ENCODE measurements at regions not wholly inside any gene's neighbourhood (a gene's known extent, or its start where the extent isn't known, plus 50 kb on each side); places are given as distances from the start of the nearest gene placed in this dataset.

DNA sequence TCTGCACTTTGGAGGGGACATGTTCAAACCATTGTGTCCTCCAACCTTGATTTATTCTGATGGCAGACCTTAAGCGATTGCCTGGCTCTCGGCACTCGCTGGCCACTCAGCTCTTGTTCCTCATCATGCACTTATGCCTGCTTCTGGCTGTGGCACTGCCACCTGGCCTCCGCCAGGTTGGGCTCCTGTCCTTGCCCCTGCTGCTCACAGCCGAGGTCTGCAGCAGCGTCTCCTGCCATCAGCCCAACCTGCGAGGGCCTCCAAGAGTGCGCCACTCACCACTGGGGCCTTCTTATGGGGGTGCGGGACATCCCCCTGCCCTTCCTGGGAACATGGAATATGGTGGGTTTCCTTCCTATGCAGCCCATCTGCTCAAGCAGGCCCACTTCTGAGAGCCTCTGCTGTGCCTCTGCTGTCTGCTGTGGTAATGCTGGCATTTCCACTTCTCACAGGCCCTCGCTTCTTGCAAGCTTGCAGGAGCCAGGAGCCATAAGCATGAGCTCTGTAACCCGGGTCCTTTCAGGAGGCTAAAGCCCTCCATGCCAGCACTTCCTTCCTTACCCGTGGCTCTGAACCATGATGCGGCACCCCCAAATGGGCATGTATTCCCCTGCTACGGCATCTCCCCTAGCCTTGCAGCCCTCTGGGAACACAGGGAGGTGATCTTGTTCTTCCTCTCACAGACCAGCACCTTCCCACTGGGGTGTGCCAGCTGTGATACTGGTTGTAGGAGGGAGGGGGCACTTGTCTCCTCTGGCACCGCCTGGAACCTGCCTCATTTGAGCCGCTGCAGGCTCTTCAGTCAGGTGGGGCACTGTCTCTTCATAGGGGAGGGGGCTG is 58.6 kb upstream of the HS6ST1 start:
- no peak overlapping the region for H3K27ac Mint-ChIP-seq
- H3K9me3 Mint-ChIP-seq: no peaks in the 10 kb centered on the region
- H3K27me3 Mint-ChIP-seq: peaks cover 2% of the 10 kb centered on the region
- H3K4me1 Mint-ChIP-seq (ENCODE audit: low read depth): peaks cover 8% of the 10 kb centered on the region
- no peaks in the 10 kb centered on the region for H3K36me3 Mint-ChIP-seq (ENCODE audit: low read depth)
- H3K4me3 Mint-ChIP-seq: no peak overlapping the region
- no peak for DNase-seq

DNA sequence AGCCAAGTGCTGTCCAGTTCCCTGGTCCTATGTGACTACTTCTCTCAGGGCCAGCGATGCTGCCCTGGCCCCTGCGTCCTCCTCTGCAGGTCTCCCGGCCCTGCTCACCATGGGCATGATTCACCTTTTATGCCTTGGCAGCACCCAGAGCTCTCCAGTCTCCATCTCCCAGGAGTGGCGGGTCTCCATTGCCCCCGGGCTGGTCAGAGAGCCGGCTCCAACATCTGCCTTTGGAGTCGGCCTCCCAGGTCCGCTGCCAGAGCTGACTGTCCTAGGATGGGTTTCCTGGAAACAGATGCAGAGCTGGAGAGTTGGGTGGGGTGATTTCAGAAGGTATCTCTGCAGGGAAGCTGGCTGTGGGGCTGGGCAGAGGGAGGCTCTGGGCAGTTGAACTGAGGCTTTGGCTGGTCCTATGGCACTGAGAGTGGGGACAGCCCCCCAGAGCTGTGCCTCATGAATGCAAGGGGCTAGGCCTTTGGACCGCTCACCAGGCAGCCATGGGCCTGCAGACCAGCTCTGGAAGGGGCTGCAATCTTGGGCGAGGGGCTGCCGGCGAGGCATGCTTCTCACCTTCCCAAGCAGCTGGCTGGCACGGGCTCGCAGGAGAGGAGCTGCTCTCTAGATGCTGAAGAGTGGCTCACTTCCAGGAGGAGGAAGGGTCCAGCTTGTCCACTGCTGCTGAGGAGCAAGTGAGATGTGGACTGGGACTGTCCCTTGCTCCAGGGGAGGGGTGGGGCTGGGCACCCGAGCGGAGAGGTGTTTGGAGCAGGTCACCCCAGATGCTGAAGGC is 59.8 kb upstream of the HS6ST1 start:
- no peaks in the 10 kb centered on the region for H3K36me3 Mint-ChIP-seq (ENCODE audit: low read depth)
- peaks cover under 1% of the 10 kb centered on the region for H3K4me1 Mint-ChIP-seq (ENCODE audit: low read depth)
- no peak overlapping the region for H3K4me3 Mint-ChIP-seq
- no peaks in the 10 kb centered on the region for H3K9me3 Mint-ChIP-seq
- H3K27me3 Mint-ChIP-seq: peaks cover 3% of the 10 kb centered on the region
- H3K27ac Mint-ChIP-seq: no peak overlapping the region
- DNase-seq: no peak

DNA sequence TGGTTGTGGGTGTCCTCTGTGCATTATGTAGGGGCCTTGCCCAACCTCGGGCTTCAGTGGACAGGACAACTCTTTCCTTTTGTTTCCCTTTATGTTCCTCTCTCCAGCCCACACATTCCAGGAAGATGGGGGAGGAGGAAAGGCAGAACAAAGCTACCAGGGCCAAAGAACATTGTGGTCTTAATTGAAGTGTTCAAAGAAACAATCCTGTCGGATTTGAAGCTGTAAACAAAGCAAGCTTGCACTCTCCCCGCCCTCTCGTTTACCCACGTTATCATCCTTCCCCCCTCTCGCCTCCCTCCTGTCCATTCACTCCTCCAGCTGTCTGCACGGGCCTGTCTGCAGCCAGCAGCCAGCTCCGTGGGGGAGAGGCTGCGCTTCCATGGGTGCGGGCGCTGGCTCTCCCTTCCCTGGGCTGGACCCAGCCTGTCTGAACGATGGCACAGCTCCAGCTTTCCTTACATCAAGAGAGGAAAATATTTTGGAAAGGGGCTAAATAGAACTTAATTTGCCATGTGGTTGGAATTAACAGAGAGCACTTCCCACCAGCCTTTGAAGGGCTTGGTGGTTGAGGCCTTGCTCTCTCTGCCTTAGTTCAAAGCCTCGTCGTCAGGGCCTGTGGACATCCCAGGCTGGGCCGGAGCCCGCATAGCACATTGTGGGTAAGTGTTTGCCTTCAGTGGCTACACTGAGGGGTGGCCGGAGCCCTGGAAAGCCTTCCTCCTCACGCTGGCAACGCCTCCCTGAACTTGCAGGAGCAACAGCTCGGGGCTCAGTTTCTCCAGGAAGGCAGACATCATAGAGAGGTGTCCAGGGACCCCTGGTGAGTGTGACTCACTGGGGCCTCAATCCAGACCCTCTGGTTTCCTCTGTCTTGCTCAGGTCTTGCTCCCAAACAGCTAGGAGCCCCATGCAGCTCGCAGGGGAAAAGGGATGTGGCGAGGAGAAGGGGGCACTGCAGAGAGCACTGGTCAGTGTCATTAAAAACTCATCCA is 60.6 kb upstream of the HS6ST1 start:
- no peaks in the 10 kb centered on the region for H3K4me1 Mint-ChIP-seq (ENCODE audit: low read depth)
- H3K9me3 Mint-ChIP-seq: no peaks in the 10 kb centered on the region
- no peak overlapping the region for H3K27ac Mint-ChIP-seq
- peaks cover 3% of the 10 kb centered on the region for H3K27me3 Mint-ChIP-seq
- no peak overlapping the region for H3K4me3 Mint-ChIP-seq
- no peaks in the 10 kb centered on the region for H3K36me3 Mint-ChIP-seq (ENCODE audit: low read depth)
- DNase-seq: no peak

DNA sequence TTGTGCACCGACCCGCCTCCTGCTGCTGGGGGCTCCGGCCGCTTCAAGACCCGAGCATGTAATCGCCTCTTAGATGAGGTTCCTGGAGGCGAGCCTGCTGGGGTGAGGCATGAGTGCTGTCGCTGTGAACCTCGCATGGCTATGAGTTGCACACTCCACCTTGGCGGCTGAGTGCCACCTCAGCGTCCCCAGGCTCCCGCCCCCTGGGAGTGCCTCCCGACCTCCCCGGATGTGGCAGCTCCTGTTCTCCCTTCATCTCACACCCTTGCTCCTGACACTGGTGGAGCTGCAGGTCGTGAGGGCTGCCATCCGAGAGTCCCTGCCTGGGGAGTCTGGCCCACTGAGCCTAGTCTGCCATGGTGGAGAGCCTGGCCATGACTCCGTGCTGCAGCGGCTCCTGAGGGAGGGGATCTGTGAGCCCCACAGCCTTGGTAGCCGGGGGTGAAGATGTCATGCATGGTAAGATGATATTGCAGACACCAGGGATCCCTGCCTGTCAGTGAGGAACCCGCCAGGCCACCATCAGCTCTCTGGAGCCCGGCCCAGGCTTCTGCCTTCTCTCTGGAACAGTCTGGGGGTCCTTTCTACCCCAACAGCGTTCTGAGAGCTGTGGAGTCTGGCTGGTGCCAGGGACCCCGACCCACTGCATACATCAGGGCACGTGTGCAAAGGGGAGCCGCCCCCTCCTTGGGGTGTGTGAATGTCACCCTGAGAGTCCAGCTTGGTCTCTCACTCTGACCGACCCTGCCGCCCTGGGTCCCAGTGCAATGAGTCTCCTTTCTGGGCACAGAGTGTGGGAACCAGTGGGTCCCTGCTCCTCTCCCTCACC is 61.6 kb upstream of the HS6ST1 start:
- Mint-ChIP-seq H3K4me3 (no peak overlapping the region), H3K9me3 (no peaks in the 10 kb centered on the region), H3K4me1 (ENCODE audit: low read depth) (no peaks in the 10 kb centered on the region), H3K27me3 (peaks cover 3% of the 10 kb centered on the region), H3K36me3 (ENCODE audit: low read depth) (no peaks in the 10 kb centered on the region), H3K27ac (no peak overlapping the region)
- DNase-seq: no peak

DNA sequence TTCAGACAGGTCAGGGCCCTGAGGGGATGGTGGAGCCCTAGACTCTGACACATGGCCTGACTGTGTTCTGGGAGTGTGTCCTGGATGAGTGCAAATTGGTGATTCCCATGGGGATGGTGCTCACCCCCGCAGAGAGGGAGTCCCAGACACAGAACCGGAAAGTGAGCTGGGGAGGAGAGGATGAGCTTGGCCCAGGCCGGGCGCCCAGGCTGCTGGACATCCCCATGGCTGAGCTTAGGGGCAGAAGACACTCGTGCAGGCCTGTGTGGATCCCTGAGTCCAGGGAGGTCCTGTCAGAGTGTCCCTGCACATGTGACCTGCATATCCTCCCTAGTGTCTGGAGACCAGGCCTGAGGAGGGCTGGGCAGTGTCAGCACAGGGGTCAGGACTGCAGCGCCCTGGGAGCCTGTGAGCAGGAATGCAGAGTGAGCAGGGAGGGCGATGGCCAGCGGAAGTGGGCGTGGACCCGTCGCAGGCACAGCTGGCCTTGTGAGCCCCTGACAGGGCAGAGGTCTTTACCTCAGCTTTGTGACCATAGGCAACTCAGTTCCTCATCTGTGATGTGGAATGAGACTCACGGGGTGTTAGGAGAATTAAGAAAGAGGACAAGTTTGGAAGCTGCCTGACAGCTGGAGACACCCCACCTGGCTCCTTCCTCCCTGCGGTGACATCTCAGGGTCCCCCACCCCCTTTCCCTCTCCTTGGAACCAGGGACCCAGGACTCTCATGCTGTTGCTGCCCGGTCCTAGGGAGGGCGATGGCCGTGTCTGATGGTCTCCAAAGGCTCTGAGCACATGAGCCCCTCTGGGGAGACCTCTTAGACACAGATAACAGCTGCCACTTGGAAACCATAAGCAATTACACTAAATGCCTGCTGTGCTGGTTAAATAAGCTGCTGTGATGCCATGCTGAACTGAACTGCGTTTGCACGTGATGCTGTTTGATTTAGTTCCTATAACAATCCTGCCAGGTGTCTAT is 62.6 kb upstream of the HS6ST1 start:
- H3K27ac Mint-ChIP-seq: no peak overlapping the region
- no peaks in the 10 kb centered on the region for H3K9me3 Mint-ChIP-seq
- no peak overlapping the region for H3K4me3 Mint-ChIP-seq
- no peak for DNase-seq
- peaks cover 3% of the 10 kb centered on the region for H3K27me3 Mint-ChIP-seq
- H3K36me3 Mint-ChIP-seq (ENCODE audit: low read depth): no peaks in the 10 kb centered on the region
- H3K4me1 Mint-ChIP-seq (ENCODE audit: low read depth): no peaks in the 10 kb centered on the region

DNA sequence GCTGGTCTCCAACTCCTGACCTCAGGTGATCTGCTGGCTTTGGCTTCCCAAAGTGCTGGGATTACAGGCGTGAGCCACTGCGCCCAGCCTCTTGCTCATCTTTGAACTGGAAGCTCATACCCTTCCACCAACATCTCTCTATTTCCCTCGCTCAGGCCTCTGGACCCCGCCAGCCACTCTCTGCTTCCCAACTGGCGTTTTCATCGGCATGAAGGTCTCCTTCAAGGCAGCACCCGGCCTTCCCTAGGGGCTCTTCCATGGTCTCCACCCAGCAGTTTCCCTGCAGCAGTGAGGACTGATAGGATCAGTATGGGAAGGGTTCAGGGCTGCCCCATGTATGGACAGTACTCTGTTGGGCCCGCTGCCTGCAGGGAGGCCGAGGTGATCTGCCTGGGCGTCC is 65.8 kb upstream of the HS6ST1 start:
- no peak for DNase-seq
- Mint-ChIP-seq H3K36me3 (ENCODE audit: low read depth) (no peaks in the 10 kb centered on the region), H3K4me3 (no peak overlapping the region), H3K27me3 (peaks cover 3% of the 10 kb centered on the region), H3K9me3 (no peaks in the 10 kb centered on the region), H3K4me1 (ENCODE audit: low read depth) (no peaks in the 10 kb centered on the region), H3K27ac (no peak overlapping the region)

DNA sequence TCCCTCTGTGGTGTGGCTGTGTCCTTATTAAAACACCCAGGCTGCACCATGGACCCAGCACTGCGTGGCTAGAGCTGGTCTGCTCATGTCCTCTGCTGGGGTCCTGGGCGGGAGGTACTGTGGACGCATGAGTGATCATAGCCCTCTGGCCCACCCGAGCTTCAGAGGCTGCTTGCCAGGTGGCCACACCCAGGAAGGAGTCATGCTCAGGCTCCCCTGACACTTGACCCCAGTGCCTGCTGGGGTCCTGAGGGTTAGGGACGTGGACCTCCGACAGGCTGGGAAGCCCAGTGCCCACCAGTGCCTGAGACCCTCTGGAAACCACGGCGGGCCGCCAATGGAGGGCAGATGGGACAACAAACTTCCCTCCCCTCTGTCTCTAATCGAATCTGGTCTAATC is 66.3 kb upstream of the HS6ST1 start:
- no peak overlapping the region for H3K4me3 Mint-ChIP-seq
- no peaks in the 10 kb centered on the region for H3K4me1 Mint-ChIP-seq (ENCODE audit: low read depth)
- H3K36me3 Mint-ChIP-seq (ENCODE audit: low read depth): no peaks in the 10 kb centered on the region
- DNase-seq: no peak
- H3K27me3 Mint-ChIP-seq: peaks cover 3% of the 10 kb centered on the region
- H3K27ac Mint-ChIP-seq: no peak overlapping the region
- no peaks in the 10 kb centered on the region for H3K9me3 Mint-ChIP-seq

DNA sequence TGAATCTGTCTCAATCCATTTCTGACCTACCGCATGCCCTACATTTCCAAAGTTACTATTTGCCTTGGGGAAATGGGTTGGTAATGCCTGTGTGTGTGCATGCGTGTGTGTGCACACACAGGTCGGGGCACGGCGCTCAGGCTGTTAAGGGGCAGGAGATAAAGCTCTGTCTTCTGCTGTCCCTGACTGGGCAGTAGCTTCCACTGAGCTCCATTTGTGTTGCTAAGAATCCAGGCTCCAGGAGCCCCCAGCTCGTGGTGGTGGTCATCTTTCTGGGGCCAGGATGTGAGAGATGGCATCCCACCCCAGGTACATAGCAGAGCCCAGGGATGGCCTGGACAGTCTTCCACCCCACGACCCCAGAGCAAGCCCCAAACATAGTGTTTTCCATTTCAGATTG is 66.7 kb upstream of the HS6ST1 start:
- H3K4me1 Mint-ChIP-seq (ENCODE audit: low read depth): no peaks in the 10 kb centered on the region
- H3K36me3 Mint-ChIP-seq (ENCODE audit: low read depth): no peaks in the 10 kb centered on the region
- no peaks in the 10 kb centered on the region for H3K9me3 Mint-ChIP-seq
- no peak overlapping the region for H3K4me3 Mint-ChIP-seq
- no peak for DNase-seq
- H3K27ac Mint-ChIP-seq: no peak overlapping the region
- peaks cover 3% of the 10 kb centered on the region for H3K27me3 Mint-ChIP-seq

DNA sequence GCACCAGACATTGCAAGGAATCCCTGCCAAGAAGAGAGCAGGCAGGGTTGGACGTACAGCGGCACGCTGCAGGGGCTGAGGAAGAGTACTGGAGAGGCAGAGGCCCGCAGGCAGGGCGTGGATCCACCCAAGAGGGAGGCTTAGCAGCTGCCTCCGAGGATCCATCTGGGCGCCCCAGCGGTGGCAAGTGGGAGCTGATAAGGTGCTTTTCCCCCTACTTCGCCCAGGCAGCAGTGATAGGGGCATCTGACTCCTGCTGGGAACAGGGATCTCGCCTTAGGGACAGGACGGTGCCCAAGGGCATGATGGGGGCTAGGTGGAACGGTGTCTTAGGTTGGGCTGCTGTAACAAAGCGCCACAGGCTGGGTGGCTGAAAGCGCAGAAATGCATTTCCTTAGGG is 67.4 kb upstream of the HS6ST1 start:
- no peak overlapping the region for H3K27ac Mint-ChIP-seq
- no peak overlapping the region for H3K4me3 Mint-ChIP-seq
- H3K9me3 Mint-ChIP-seq: no peaks in the 10 kb centered on the region
- DNase-seq: no peak
- peaks cover 3% of the 10 kb centered on the region for H3K27me3 Mint-ChIP-seq
- H3K4me1 Mint-ChIP-seq (ENCODE audit: low read depth): no peaks in the 10 kb centered on the region
- H3K36me3 Mint-ChIP-seq (ENCODE audit: low read depth): no peaks in the 10 kb centered on the region

DNA sequence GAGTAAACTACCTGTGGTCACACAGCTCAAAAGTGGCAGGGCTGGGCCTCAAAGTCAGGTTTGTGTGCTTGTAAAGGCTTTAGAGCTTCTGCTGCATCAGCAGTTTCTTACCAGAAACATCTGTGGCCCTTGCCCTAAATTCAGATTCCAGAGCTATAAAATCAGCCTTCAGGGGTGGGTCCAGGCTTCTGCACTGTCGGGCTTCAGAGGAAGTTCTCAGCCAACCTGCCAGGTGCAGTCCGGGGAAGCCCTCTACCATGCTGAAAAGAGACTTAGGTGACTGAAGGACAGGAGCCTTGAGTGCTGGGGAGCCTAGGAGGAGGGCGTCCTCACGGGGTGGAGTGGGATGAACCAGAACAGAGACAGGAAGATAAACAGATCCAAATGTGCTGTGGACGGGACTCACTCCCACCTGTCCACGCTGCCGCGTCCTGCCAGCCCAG is 69.9 kb upstream of the HS6ST1 start:
- Mint-ChIP-seq H3K27ac (no peak overlapping the region), H3K4me1 (ENCODE audit: low read depth) (no peaks in the 10 kb centered on the region), H3K36me3 (ENCODE audit: low read depth) (no peaks in the 10 kb centered on the region)

DNA sequence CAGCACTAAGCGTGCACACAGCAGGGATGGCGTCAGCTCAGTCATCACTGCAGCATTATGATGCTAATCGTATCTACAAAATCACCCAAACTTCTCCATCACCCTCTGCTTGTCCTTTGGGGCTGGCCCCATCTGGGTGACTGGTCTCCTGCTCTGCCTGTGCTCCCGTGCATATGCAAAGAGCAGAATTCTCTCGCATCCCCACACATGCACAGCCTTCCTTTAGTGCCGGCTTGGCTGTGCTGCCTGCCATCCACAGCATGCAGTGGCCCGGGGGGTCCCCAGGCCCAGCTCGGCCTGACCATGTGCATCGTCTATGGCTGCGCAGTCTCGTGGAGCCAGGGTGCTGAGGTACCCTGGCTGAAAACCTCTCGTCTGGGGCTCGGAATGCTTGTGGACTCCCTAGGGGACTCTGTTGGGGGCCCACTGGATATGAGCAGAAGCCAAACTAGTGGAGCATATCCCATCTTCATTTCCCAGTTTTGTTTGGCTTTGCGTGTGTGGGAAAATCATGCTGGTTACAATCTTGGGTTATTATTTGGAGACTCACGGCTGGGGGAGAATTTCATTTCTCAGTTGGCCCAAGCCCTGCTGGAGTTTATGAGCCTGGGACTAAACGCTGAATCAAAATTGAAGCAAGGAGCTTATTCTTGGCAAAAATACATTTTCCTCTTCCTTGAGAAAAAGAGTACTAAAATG is 70.9 kb upstream of the HS6ST1 start:
- no peak overlapping the region for H3K4me3 Mint-ChIP-seq
- no peaks in the 10 kb centered on the region for H3K27me3 Mint-ChIP-seq
- DNase-seq: no peak
- H3K36me3 Mint-ChIP-seq (ENCODE audit: low read depth): no peaks in the 10 kb centered on the region
- no peaks in the 10 kb centered on the region for H3K9me3 Mint-ChIP-seq
- no peaks in the 10 kb centered on the region for H3K4me1 Mint-ChIP-seq (ENCODE audit: low read depth)
- no peak overlapping the region for H3K27ac Mint-ChIP-seq

More for the DNA sequence above, 69.9 kb upstream of the HS6ST1 start:
- Mint-ChIP-seq H3K4me3 (no peak overlapping the region), H3K27me3 (no peaks in the 10 kb centered on the region), H3K9me3 (no peaks in the 10 kb centered on the region)
- no peak for DNase-seq

DNA sequence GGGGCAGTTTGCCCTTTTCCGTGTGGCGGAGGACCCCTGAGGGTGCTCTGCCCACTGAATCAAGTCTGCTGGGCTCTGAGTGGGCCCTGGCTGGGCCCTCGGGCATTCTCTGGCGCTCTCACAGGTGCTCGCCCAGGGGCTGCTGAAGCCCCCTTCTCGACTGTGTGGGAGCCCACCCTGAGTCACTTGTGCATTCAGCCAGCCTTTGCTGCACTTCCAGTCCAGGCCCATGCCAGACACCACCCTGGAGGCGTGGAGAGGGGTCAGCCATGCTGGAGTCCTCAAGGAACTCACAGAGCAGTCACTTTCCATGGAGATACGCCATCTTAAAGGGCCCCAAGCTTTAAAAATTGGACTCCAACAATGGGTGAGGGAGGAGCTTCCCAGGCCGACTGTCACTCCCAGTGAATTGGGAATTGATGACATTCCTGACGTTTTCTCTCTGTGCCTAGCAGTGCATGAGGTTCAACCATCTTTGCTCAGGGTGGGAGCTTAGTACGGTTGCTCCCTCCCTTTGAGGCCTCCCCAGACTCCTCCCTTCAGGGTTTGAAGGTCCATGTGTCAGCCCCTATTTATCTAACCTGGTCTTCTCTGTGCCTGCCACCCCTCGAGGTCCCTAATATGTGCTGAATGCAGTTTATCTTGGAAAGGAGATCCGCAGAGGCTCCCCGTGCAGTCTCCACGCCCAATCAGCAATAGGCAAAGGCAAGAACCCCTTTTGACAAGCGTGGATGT is 71.8 kb upstream of the HS6ST1 start:
- Mint-ChIP-seq H3K36me3 (ENCODE audit: low read depth) (no peaks in the 10 kb centered on the region), H3K9me3 (no peaks in the 10 kb centered on the region)

More for the DNA sequence above, 71.8 kb upstream of the HS6ST1 start:
- no peak overlapping the region for H3K4me3 Mint-ChIP-seq
- no peak for DNase-seq
- H3K27me3 Mint-ChIP-seq: no peaks in the 10 kb centered on the region
- no peak overlapping the region for H3K27ac Mint-ChIP-seq
- H3K4me1 Mint-ChIP-seq (ENCODE audit: low read depth): no peaks in the 10 kb centered on the region
